H9 (cell line): ENCODE measurements at regions not wholly inside any gene's neighbourhood (a gene's known extent, or its start where the extent isn't known, plus 50 kb on each side); places are given as distances from the start of the nearest gene placed in this dataset.

Experiments
- DNase-seq: peaks from one replicate; pipeline ENCODE4 v3.0.0-alpha.2; 2017
- H2AFZ ChIP-seq: one replicate; pipeline ENCODE4 v1.6.1; 2013; ENCODE audit warnings: mild to moderate bottlenecking, low read length, control low read depth, moderate library complexity
- H2AK5ac ChIP-seq: 2 replicates; pipeline ENCODE4 v1.6.1; 2013; ENCODE audit warnings: low read length, control low read depth, mixed read lengths; ENCODE audit not compliant: insufficient read length
- H2BK120ac ChIP-seq: one replicate; pipeline ENCODE4 v1.6.1; 2013; ENCODE audit warnings: low read depth, mild to moderate bottlenecking, low read length, control low read depth, inconsistent platforms; ENCODE audit not compliant: poor library complexity, severe bottlenecking
- H2BK12ac ChIP-seq: 2 replicates; pipeline ENCODE4 v1.6.1; 2013; ENCODE audit warnings: low read length, control low read depth, mixed read lengths, low read depth; ENCODE audit not compliant: insufficient read length
- H2BK15ac ChIP-seq: 2 replicates; pipeline ENCODE4 v1.6.1; 2013; ENCODE audit warnings: low read depth, low read length, control low read depth
- H2BK20ac ChIP-seq: one replicate; pipeline ENCODE4 v1.6.1; 2013; ENCODE audit warnings: low read depth, mild to moderate bottlenecking, low read length, control low read depth, inconsistent platforms; ENCODE audit not compliant: poor library complexity, severe bottlenecking
- H2BK5ac ChIP-seq: 2 replicates; pipeline ENCODE4 v1.6.1; 2013; ENCODE audit warnings: low read length, control low read depth, mixed read lengths; ENCODE audit not compliant: insufficient read length
- H3K14ac ChIP-seq: 2 replicates; pipeline ENCODE4 v1.6.1; 2013; ENCODE audit warnings: low read length, control low read depth; ENCODE audit not compliant: insufficient read depth
- H3K18ac ChIP-seq: 2 replicates; pipeline ENCODE4 v1.6.1; 2013; ENCODE audit warnings: low read depth, mild to moderate bottlenecking, mixed read lengths, low read length, control low read depth; ENCODE audit not compliant: insufficient read length
- H3K23ac ChIP-seq: 2 replicates; pipeline ENCODE4 v1.6.1; 2013; ENCODE audit warnings: low read length, control low read depth, mixed read lengths, low read depth; ENCODE audit not compliant: insufficient read length
- H3K23me2 ChIP-seq: 2 replicates; pipeline ENCODE4 v1.6.1; 2013; ENCODE audit warnings: low read depth, mild to moderate bottlenecking, mixed read lengths, low read length, control low read depth; ENCODE audit not compliant: insufficient read length, poor library complexity, severe bottlenecking
- H3K27ac ChIP-seq: 2 replicates; pipeline ENCODE4 v1.5.1; 2013; ENCODE audit warnings: low read length, control low read depth, mixed read lengths, low read depth; ENCODE audit not compliant: insufficient read length
- H3K27me3 ChIP-seq: 2 replicates; pipeline ENCODE4 v1.6.1; 2013; ENCODE audit warnings: low read length, control low read depth, inconsistent platforms; ENCODE audit not compliant: insufficient read depth
- H3K4ac ChIP-seq: 2 replicates; pipeline ENCODE4 v1.6.1; 2013; ENCODE audit warnings: low read depth, mild to moderate bottlenecking, control low read depth, inconsistent platforms, low read length, moderate library complexity
- H3K4me1 ChIP-seq: 2 replicates; pipeline ENCODE4 v1.6.1; 2013; ENCODE audit warnings: low read length, control low read depth, inconsistent platforms; ENCODE audit not compliant: insufficient read depth
- H3K4me2 ChIP-seq: 2 replicates; pipeline ENCODE4 v1.6.1; 2013; ENCODE audit warnings: low read length, control low read depth, mixed read lengths; ENCODE audit not compliant: insufficient read length, insufficient read depth
- H3K56ac ChIP-seq: 2 replicates; pipeline ENCODE4 v1.6.1; 2013; ENCODE audit warnings: low read depth, mild to moderate bottlenecking, mixed read lengths, low read length, control low read depth; ENCODE audit not compliant: insufficient read length
- H3K79me1 ChIP-seq: 2 replicates; pipeline ENCODE4 v1.6.1; 2013; ENCODE audit warnings: low read depth, mild to moderate bottlenecking, moderate library complexity, low read length, control low read depth, inconsistent platforms; ENCODE audit not compliant: insufficient read depth, poor library complexity, severe bottlenecking
- H3K79me2 ChIP-seq: 2 replicates; pipeline ENCODE4 v1.6.1; 2013; ENCODE audit warnings: low read length, control low read depth, inconsistent platforms; ENCODE audit not compliant: insufficient read depth
- H3K9ac ChIP-seq: 2 replicates; pipeline ENCODE4 v1.6.1; 2013; ENCODE audit warnings: low read length, control low read depth, mixed read lengths; ENCODE audit not compliant: insufficient read length; ENCODE audit errors: extremely low read depth
- H3K9me3 ChIP-seq: one replicate; pipeline ENCODE4 v1.6.1; 2013; ENCODE audit warnings: low read depth, low read length, inconsistent platforms; ENCODE audit not compliant: control insufficient read depth
- H3T11ph ChIP-seq: one replicate; pipeline ENCODE4 v1.6.1; 2013; ENCODE audit warnings: mild to moderate bottlenecking, low read length, control low read depth, inconsistent platforms
- H4K20me1 ChIP-seq: one replicate; pipeline ENCODE4 v1.6.1; 2013; ENCODE audit not compliant: control insufficient read depth, insufficient read length, insufficient read depth
- H4K5ac ChIP-seq: 2 replicates; pipeline ENCODE4 v1.6.1; 2013; ENCODE audit warnings: low read depth, mild to moderate bottlenecking, mixed read lengths, low read length, control low read depth; ENCODE audit not compliant: insufficient read length
- H4K8ac ChIP-seq: replicated peaks from 2 replicates; pipeline ENCODE4 v1.6.1; 2013; ENCODE audit warnings: low read length, control low read depth, mixed read lengths, low read depth; ENCODE audit not compliant: insufficient read length
- H4K91ac ChIP-seq: 2 replicates; pipeline ENCODE4 v1.6.1; 2013; ENCODE audit warnings: low read depth, mild to moderate bottlenecking, moderate library complexity, mixed read lengths, low read length, control low read depth; ENCODE audit not compliant: insufficient read length
- H3K27ac Mint-ChIP-seq, 3 experiments: 2 replicates in 2 of 3; 3 replicates in 1 of 3; pipeline ENCODE4 v1.8.0; 2020 to 2021; ENCODE audit warnings: mixed read lengths in 3 of 3, mild to moderate bottlenecking in 1 of 3, moderate library complexity in 1 of 3
- H3K27me3 Mint-ChIP-seq: 2 replicates; pipeline ENCODE4 v1.8.0; 2021; ENCODE audit warnings: low read depth, mild to moderate bottlenecking, moderate library complexity, mixed read lengths
- H3K36me3 Mint-ChIP-seq, 3 experiments: 2 replicates in 2 of 3; 3 replicates in 1 of 3; pipeline ENCODE4 v1.8.0; 2020 to 2021; ENCODE audit warnings: low read depth in 3 of 3, mixed read lengths in 3 of 3; ENCODE audit not compliant: insufficient read depth in 1 of 3
- H3K4me1 Mint-ChIP-seq, 2 experiments: 2 replicates each; pipeline ENCODE4 v1.8.0; 2020; ENCODE audit warnings: mixed read lengths in 2 of 2
- H3K4me3 Mint-ChIP-seq, 2 experiments: 2 replicates in 1 of 2; 3 replicates in 1 of 2; pipeline ENCODE4 v1.8.0; 2020 to 2021; ENCODE audit warnings: mild to moderate bottlenecking in 2 of 2, mixed read lengths in 2 of 2, moderate library complexity in 1 of 2
- H3K9me3 Mint-ChIP-seq, 2 experiments: 2 replicates in 1 of 2; 3 replicates in 1 of 2; pipeline ENCODE4 v1.8.0; 2020; ENCODE audit warnings: mild to moderate bottlenecking in 2 of 2, mixed read lengths in 2 of 2, moderate library complexity in 1 of 2
- CTCF ChIP-seq: fragments of 200-600 bp; sonication (generic); conservative IDR thresholded peaks from 3 replicates; pipeline ENCODE4 v1.8.0; 2021; ENCODE audit warnings: antibody characterized with exemption, mild to moderate bottlenecking
- WGBS: extraction: QIAGEN DNeasy Blood & Tissue Kit; methylation state at CpG from one replicate; pipeline ENCODE4 v1.1.7; 2013; ENCODE audit warnings: missing lambda C conversion rate, low lambda C conversion rate, mixed read lengths; ENCODE audit not compliant: insufficient read length; ENCODE audit errors: extremely low coverage; 5-methylcytosine and 5-hydroxymethylcytosine counted together

GRCh38 chrX:20654596-20655106 is 387.9 kb upstream of the RPS6KA3 start:
- Histone ChIP-seq H2BK20ac (no peak overlapping the region), H2BK12ac (no peak overlapping the region), H4K20me1 (no peaks in the 10 kb centered on the region), H3K23me2 (no peaks in the 10 kb centered on the region), H3K27me3 (no peaks in the 10 kb centered on the region), H3K9me3 (peaks cover 16% of the 10 kb centered on the region), H3K27ac (no peak overlapping the region), H3K56ac (no peak overlapping the region), H3K4me2 (no peak overlapping the region), H3K23ac (no peak overlapping the region), H4K8ac (no peak overlapping the region), H3K14ac (no peak overlapping the region), H3T11ph (no peak overlapping the region), H2BK120ac (no peak overlapping the region), H2AK5ac (no peak overlapping the region), H3K9ac (no peak overlapping the region), H3K79me2 (no peaks in the 10 kb centered on the region), H2BK5ac (no peak overlapping the region), H2BK15ac (no peak overlapping the region), H4K5ac (no peak overlapping the region), H4K91ac (no peak overlapping the region), H2AFZ (no peak overlapping the region), H3K18ac (no peak overlapping the region), H3K79me1 (no peaks in the 10 kb centered on the region), H3K4ac (no peak overlapping the region), H3K4me1 (no peaks in the 10 kb centered on the region)
- H3K36me3 Mint-ChIP-seq, result peaks cover 0 to 8% (median 0%) of the 10 kb centered on the region in 3 experiments; a peak in 1 of 7 replicates
- no peaks in the 10 kb centered on the region for H3K27me3 Mint-ChIP-seq
- no peak for TF ChIP-seq CTCF
- H3K4me3 Mint-ChIP-seq, result no peak overlapping the region
- DNase-seq, result no peak
- peaks cover 2 to 4% of the 10 kb centered on the region in 2 experiments; a peak in 1 of 4 replicates for H3K4me1 Mint-ChIP-seq
- WGBS, result no CpG with 5 or more reads among the region's 1 CpG
- H3K9me3 Mint-ChIP-seq, result peaks cover 3 to 30% of the 10 kb centered on the region in 2 experiments; a peak in 4 of 5 replicates
- no peak overlapping the region for H3K27ac Mint-ChIP-seq
